H1 (cell line): ENCODE measurements at regions not wholly inside any gene's neighbourhood (a gene's known extent, or its start where the extent isn't known, plus 50 kb on each side); places are given as distances from the start of the nearest gene placed in this dataset.

Experiments
- CREB1 ChIP-seq: IDR thresholded peaks from 2 replicates; pipeline ENCODE4 v1.6.1; 2012; ENCODE audit warnings: inconsistent platforms
- TF ChIP-seq, protein P1 (sequence below), 3 experiments: IDR thresholded peaks; 1 replicate in 2 of 3; 2 replicates in 1 of 3; pipeline versions ENCODE4 v1.5.1 to v1.6.1; 2011; ENCODE audit warnings: low read length in 3 of 3, mild to moderate bottlenecking in 3 of 3, inconsistent platforms in 2 of 3, low read depth in 1 of 3, moderate library complexity in 1 of 3; ENCODE audit not compliant: insufficient read depth in 1 of 3; ENCODE audit errors: control extremely low read depth in 1 of 3
- TF ChIP-seq, protein P2 (sequence below): fragments of 300-600 bp; sonication (generic); IDR thresholded peaks from 2 replicates; pipeline ENCODE4 v1.7.1; 2012; ENCODE audit warnings: low read length, moderate library complexity, mild to moderate bottlenecking, inconsistent platforms; ENCODE audit not compliant: insufficient replicate concordance

GRCh38 chr7:32385316-32385956 is 104.7 kb downstream of the LSM5 start (continued):
- TF ChIP-seq, protein P1, sequence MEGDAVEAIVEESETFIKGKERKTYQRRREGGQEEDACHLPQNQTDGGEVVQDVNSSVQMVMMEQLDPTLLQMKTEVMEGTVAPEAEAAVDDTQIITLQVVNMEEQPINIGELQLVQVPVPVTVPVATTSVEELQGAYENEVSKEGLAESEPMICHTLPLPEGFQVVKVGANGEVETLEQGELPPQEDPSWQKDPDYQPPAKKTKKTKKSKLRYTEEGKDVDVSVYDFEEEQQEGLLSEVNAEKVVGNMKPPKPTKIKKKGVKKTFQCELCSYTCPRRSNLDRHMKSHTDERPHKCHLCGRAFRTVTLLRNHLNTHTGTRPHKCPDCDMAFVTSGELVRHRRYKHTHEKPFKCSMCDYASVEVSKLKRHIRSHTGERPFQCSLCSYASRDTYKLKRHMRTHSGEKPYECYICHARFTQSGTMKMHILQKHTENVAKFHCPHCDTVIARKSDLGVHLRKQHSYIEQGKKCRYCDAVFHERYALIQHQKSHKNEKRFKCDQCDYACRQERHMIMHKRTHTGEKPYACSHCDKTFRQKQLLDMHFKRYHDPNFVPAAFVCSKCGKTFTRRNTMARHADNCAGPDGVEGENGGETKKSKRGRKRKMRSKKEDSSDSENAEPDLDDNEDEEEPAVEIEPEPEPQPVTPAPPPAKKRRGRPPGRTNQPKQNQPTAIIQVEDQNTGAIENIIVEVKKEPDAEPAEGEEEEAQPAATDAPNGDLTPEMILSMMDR (IDR thresholded peaks at IDR 0.05; ENCODE audit: control extremely low read depth in 1 of 3, insufficient read depth in 1 of 3, low read depth in 1 of 3, low read length in 3 of 3): no peak
- TF ChIP-seq CREB1: no peak
- TF ChIP-seq, protein P2, sequence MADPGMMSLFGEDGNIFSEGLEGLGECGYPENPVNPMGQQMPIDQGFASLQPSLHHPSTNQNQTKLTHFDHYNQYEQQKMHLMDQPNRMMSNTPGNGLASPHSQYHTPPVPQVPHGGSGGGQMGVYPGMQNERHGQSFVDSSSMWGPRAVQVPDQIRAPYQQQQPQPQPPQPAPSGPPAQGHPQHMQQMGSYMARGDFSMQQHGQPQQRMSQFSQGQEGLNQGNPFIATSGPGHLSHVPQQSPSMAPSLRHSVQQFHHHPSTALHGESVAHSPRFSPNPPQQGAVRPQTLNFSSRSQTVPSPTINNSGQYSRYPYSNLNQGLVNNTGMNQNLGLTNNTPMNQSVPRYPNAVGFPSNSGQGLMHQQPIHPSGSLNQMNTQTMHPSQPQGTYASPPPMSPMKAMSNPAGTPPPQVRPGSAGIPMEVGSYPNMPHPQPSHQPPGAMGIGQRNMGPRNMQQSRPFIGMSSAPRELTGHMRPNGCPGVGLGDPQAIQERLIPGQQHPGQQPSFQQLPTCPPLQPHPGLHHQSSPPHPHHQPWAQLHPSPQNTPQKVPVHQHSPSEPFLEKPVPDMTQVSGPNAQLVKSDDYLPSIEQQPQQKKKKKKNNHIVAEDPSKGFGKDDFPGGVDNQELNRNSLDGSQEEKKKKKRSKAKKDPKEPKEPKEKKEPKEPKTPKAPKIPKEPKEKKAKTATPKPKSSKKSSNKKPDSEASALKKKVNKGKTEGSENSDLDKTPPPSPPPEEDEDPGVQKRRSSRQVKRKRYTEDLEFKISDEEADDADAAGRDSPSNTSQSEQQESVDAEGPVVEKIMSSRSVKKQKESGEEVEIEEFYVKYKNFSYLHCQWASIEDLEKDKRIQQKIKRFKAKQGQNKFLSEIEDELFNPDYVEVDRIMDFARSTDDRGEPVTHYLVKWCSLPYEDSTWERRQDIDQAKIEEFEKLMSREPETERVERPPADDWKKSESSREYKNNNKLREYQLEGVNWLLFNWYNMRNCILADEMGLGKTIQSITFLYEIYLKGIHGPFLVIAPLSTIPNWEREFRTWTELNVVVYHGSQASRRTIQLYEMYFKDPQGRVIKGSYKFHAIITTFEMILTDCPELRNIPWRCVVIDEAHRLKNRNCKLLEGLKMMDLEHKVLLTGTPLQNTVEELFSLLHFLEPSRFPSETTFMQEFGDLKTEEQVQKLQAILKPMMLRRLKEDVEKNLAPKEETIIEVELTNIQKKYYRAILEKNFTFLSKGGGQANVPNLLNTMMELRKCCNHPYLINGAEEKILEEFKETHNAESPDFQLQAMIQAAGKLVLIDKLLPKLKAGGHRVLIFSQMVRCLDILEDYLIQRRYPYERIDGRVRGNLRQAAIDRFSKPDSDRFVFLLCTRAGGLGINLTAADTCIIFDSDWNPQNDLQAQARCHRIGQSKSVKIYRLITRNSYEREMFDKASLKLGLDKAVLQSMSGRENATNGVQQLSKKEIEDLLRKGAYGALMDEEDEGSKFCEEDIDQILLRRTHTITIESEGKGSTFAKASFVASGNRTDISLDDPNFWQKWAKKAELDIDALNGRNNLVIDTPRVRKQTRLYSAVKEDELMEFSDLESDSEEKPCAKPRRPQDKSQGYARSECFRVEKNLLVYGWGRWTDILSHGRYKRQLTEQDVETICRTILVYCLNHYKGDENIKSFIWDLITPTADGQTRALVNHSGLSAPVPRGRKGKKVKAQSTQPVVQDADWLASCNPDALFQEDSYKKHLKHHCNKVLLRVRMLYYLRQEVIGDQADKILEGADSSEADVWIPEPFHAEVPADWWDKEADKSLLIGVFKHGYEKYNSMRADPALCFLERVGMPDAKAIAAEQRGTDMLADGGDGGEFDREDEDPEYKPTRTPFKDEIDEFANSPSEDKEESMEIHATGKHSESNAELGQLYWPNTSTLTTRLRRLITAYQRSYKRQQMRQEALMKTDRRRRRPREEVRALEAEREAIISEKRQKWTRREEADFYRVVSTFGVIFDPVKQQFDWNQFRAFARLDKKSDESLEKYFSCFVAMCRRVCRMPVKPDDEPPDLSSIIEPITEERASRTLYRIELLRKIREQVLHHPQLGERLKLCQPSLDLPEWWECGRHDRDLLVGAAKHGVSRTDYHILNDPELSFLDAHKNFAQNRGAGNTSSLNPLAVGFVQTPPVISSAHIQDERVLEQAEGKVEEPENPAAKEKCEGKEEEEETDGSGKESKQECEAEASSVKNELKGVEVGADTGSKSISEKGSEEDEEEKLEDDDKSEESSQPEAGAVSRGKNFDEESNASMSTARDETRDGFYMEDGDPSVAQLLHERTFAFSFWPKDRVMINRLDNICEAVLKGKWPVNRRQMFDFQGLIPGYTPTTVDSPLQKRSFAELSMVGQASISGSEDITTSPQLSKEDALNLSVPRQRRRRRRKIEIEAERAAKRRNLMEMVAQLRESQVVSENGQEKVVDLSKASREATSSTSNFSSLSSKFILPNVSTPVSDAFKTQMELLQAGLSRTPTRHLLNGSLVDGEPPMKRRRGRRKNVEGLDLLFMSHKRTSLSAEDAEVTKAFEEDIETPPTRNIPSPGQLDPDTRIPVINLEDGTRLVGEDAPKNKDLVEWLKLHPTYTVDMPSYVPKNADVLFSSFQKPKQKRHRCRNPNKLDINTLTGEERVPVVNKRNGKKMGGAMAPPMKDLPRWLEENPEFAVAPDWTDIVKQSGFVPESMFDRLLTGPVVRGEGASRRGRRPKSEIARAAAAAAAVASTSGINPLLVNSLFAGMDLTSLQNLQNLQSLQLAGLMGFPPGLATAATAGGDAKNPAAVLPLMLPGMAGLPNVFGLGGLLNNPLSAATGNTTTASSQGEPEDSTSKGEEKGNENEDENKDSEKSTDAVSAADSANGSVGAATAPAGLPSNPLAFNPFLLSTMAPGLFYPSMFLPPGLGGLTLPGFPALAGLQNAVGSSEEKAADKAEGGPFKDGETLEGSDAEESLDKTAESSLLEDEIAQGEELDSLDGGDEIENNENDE: no peak
